Natural killer cell (primary cell): ENCODE measurements at regions not wholly inside any gene's neighbourhood (a gene's known extent, or its start where the extent isn't known, plus 50 kb on each side); places are given as distances from the start of the nearest gene placed in this dataset.

Experiments
- ATAC-seq, 3 donors: fragments of 150-1000 bp in 2 of 3; fragments of 200-7000 bp in 1 of 3; cut with Tn5 transposase; 1 replicate in 1 of 3; 2 replicates in 2 of 3; pipeline ENCODE4 v1.10.0; 2021; ENCODE audit warnings: mild to moderate bottlenecking in 2 of 3, moderate library complexity in 2 of 3
- DNase-seq, 2 donors: peaks; one replicate each; pipeline versions ENCODE4 v3.0.0 to v3.0.0-alpha.2; 2013 to 2021; ENCODE audit warnings: mixed read lengths in 1 of 2
- H3K27ac ChIP-seq: one replicate; pipeline ENCODE4 v1.5.1; 2013; ENCODE audit warnings: mild to moderate bottlenecking, low read length
- H3K27me3 ChIP-seq: one replicate; pipeline ENCODE4 v1.6.1; 2013; ENCODE audit warnings: low read length; ENCODE audit not compliant: control insufficient read depth, insufficient read depth
- H3K36me3 ChIP-seq: one replicate; pipeline ENCODE4 v1.6.1; 2013; ENCODE audit warnings: low read length; ENCODE audit not compliant: control insufficient read depth, insufficient read depth
- H3K4me1 ChIP-seq: one replicate; pipeline ENCODE4 v1.6.1; 2013; ENCODE audit warnings: low read length; ENCODE audit not compliant: control insufficient read depth, insufficient read depth
- H3K4me3 ChIP-seq: one replicate; pipeline ENCODE4 v1.5.1; 2013; ENCODE audit warnings: low read length
- H3K9me3 ChIP-seq: one replicate; pipeline ENCODE4 v1.6.1; 2013; ENCODE audit warnings: low read length; ENCODE audit not compliant: control insufficient read depth, insufficient read depth
- H3K27ac Mint-ChIP-seq, 2 donors: one replicate each; pipeline ENCODE4 v1.8.0; 2022; ENCODE audit warnings: mild to moderate bottlenecking in 2 of 2, mixed read lengths in 2 of 2, moderate library complexity in 1 of 2
- H3K27me3 Mint-ChIP-seq, 2 donors: one replicate each; pipeline ENCODE4 v1.8.0; 2022; ENCODE audit warnings: low read depth in 2 of 2, mixed read lengths in 2 of 2
- H3K36me3 Mint-ChIP-seq: one replicate; pipeline ENCODE4 v1.8.0; 2022; ENCODE audit warnings: mixed read lengths
- H3K4me1 Mint-ChIP-seq, 2 donors: one replicate each; pipeline ENCODE4 v1.8.0; 2022; ENCODE audit warnings: mixed read lengths in 2 of 2
- H3K4me3 Mint-ChIP-seq: one replicate; pipeline ENCODE4 v1.8.0; 2022; ENCODE audit warnings: mild to moderate bottlenecking, moderate library complexity, mixed read lengths
- H3K9me3 Mint-ChIP-seq, 2 donors: one replicate each; pipeline ENCODE4 v1.8.0; 2022; ENCODE audit warnings: mixed read lengths in 2 of 2
- CTCF ChIP-seq: fragments of 200-600 bp; IDR thresholded peaks from one replicate; pipeline ENCODE4 v1.8.0; 2022; ENCODE audit warnings: antibody characterized with exemption
- WGBS: methylation state at CpG from one replicate; pipeline ENCODE4 v1.1.7; 2013; ENCODE audit warnings: missing lambda C conversion rate; ENCODE audit not compliant: insufficient coverage; 5-methylcytosine and 5-hydroxymethylcytosine counted together
- intact Hi-C: fragments of 100-400 bp; cut with micrococcal nuclease; formaldehyde crosslinking; loops from one replicate; pipeline ENCODE4 v1.14.2; 2022

GRCh38 chr12:65665817-65666216, 158.5 kb upstream of the HMGA2 start:
- Histone ChIP-seq H3K27me3 (no peaks in the 10 kb centered on the region), H3K36me3 (no peaks in the 10 kb centered on the region), H3K4me3 (no peak overlapping the region), H3K4me1 (no peaks in the 10 kb centered on the region), H3K9me3 (no peaks in the 10 kb centered on the region), H3K27ac (no peak overlapping the region)
- H3K27me3 Mint-ChIP-seq = peaks cover 8 to 16% of the 10 kb centered on the region in 2 donors
- H3K4me3 Mint-ChIP-seq = no peak overlapping the region
- 90% methylated on average over 2 of the region's 2 CpGs for whole genome bisulfite sequencing
- TF ChIP-seq CTCF = no peak
- no peak overlapping the region for H3K27ac Mint-ChIP-seq
- no peak for ATAC-seq
- no peak for DNase-seq
- no peaks in the 10 kb centered on the region for H3K9me3 Mint-ChIP-seq
- no peaks in the 10 kb centered on the region for H3K36me3 Mint-ChIP-seq
- H3K4me1 Mint-ChIP-seq = no peaks in the 10 kb centered on the region
- intact Hi-C loops = no loop called here

- Mint-ChIP-seq H3K4me1 (no peaks in the 10 kb centered on the region), H3K27ac (no peak overlapping the region), H3K4me3 (no peak overlapping the region), H3K9me3 (no peaks in the 10 kb centered on the region), H3K27me3 (peaks cover 7 to 17% of the 10 kb centered on the region in 2 donors), H3K36me3 (no peaks in the 10 kb centered on the region)
- intact Hi-C loops = no loop called here
- no peaks in the 10 kb centered on the region for H3K4me1 ChIP-seq
- H3K36me3 ChIP-seq = no peaks in the 10 kb centered on the region
- no peaks in the 10 kb centered on the region for H3K27me3 ChIP-seq
- DNase-seq (no peak), ATAC-seq (no peak)
- H3K27ac ChIP-seq = no peak overlapping the region
- no peak for TF ChIP-seq CTCF
- 59% methylated on average over 2 of the region's 2 CpGs for WGBS
- H3K4me3 ChIP-seq = no peak overlapping the region
- no peaks in the 10 kb centered on the region for H3K9me3 ChIP-seq
Observed at GRCh38 chr12:65666876-65667275, 157.4 kb upstream of the HMGA2 start.

- Mint-ChIP-seq H3K36me3 (no peaks in the 10 kb centered on the region), H3K27me3 (peaks cover 7 to 17% of the 10 kb centered on the region in 2 donors), H3K9me3 (no peaks in the 10 kb centered on the region), H3K27ac (no peak overlapping the region), H3K4me3 (no peak overlapping the region), H3K4me1 (no peaks in the 10 kb centered on the region)
- no peak for TF ChIP-seq CTCF
- H3K27me3 ChIP-seq = no peaks in the 10 kb centered on the region
- WGBS = 55% methylated on average over 5 of the region's 9 CpGs
- no peak overlapping the region for H3K27ac ChIP-seq
- no peak for DNase-seq
- intact Hi-C loops = no loop called here
- H3K36me3 ChIP-seq = no peaks in the 10 kb centered on the region
- H3K9me3 ChIP-seq = no peaks in the 10 kb centered on the region
- H3K4me3 ChIP-seq = no peak overlapping the region
- no peaks in the 10 kb centered on the region for H3K4me1 ChIP-seq
- ATAC-seq = no peak
Observed at GRCh38 chr12:65667932-65668331, 156.4 kb upstream of the HMGA2 start.

GRCh38 chr12:65668981-65669695, 155.1 kb upstream of the HMGA2 start:
- no peak for TF ChIP-seq CTCF
- ATAC-seq (no peak), DNase-seq (no peak)
- intact Hi-C loops = no loop called here
- no peaks in the 10 kb centered on the region for H3K27me3 ChIP-seq
- H3K9me3 Mint-ChIP-seq = no peaks in the 10 kb centered on the region
- no peaks in the 10 kb centered on the region for H3K4me1 ChIP-seq
- H3K27ac ChIP-seq = no peak overlapping the region
- no peak overlapping the region for H3K27ac Mint-ChIP-seq
- H3K4me1 Mint-ChIP-seq = no peaks in the 10 kb centered on the region
- 79% methylated on average over 5 of the region's 5 CpGs for WGBS
- no peaks in the 10 kb centered on the region for H3K36me3 Mint-ChIP-seq
- no peak overlapping the region for H3K4me3 Mint-ChIP-seq
- no peak overlapping the region for H3K4me3 ChIP-seq
- H3K9me3 ChIP-seq = no peaks in the 10 kb centered on the region
- H3K36me3 ChIP-seq = no peaks in the 10 kb centered on the region
- H3K27me3 Mint-ChIP-seq = peaks cover 7 to 11% of the 10 kb centered on the region in 2 donors
